ENCODE measurements at regions not wholly inside any gene's neighbourhood (a gene's known extent, or its start where the extent isn't known, plus 50 kb on each side); places are given as distances from the start of the nearest gene placed in this dataset.

DNA sequence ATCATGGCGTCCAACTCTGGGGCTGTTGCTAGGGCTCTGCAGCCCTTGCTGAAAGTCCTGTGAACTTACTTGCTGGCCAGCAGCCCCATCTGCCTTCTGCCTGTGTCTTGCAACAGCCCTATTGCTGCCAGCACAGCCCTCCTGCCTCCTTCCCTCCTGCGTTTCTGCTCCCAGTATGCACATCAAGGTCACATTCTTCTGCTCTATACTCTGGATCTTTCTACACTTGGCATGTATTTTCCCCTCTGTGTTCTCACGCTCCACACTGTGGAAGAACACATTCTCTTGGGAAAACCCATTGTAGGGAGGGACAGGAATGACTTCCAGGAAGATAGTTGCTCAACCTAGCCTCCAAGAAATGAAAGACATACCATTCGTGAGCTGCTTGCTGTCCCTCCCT is 80.9 kb upstream of the PHACTR2 start:
- no peak overlapping the region for H3K4me3 ChIP-seq (ENCODE audit: low read depth, low read length)
- no peak for DNase-seq (ENCODE audit: low read depth)
- no peak for TF ChIP-seq CTCF (IDR thresholded peaks at IDR 0.05; ENCODE audit: low read depth, low read length, missing control alignments)

DNA sequence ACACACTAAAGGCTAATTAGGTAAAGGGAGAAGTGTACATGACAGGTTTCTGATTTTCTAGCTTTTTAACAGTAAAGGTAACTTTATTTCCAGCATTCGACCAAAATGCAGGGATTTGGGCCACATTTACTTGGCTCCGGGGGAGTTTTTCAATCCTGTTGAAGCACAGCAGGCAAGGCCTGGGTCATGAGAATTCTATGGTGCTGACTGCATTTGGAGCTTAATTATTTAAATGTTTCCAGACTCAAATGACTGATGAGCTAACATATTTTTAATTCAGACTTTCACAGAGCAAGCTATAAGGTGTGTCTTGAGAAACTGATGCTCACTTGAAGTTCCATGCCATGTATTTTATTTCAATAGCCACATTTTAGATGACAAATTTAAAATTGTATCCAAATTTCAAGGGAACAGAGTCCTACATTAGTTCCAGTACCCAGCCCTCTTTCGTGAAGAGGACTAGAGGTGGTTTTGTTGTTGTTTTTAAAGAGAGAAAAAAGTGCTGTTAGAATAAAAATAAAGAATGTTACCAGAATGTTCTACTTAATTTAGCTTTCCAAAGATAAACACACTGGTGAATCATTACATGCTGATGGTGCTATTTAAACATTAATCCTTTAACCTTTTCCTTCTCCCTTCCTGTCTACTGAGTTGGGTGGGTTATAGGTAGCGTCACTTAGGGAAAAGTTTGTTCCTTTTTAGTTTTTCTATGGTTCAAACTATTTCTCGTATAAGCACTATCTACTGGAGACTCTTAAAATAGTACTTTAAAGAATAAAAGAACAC is 82.3 kb upstream of the PHACTR2 start:
- H3K4me3 ChIP-seq (ENCODE audit: low read depth, low read length) = no peak overlapping the region
- DNase-seq (ENCODE audit: low read depth) = no peak
- TF ChIP-seq CTCF (IDR thresholded peaks at IDR 0.05; ENCODE audit: low read depth, low read length, missing control alignments) = no peak

DNA sequence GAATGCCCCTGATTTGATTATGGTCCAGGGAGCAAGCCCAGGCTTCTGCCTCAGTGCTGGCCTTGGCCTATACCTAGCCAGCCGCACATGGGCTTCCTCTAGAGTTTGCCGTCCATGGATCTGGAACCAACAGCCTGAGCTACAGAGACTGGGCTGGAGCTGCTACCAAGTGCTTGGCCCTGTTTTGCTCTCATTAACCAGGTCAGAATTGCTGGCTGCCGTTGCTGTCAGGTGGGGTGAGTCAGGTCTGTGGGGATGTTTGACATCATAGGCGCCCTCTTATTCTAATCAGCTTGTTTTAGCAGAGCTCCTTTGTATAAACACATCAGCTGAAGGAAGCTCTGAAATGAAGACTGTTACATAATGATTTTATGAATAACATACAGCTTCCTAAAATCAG is 83.1 kb upstream of the PHACTR2 start:
- TF ChIP-seq CTCF (IDR thresholded peaks at IDR 0.05; ENCODE audit: low read depth, low read length, missing control alignments) = no peak
- H3K4me3 ChIP-seq (ENCODE audit: low read depth, low read length) = no peak overlapping the region
- DNase-seq (ENCODE audit: low read depth) = no peak

DNA sequence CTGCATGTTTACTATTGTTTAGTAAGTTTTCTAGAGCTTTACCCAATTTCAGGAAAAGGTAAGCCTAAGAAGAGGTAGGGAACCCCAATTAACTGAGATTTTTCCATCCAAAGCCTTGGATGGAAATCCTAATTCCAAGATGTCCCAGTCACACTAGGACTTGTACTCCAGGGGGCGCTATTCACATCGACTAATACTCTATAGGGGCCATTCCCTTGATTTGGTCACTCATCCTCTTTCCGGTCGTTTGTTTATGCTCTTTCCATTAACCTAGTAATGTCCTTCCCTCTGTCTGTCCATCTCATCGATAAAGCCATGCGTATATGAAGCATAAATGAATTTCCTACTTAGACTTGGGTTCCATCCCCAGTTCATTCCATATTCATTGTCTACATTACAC is 80.8 kb upstream of the FUCA2 start:
- peak; percentile 39 for TF ChIP-seq CTCF (IDR thresholded peaks at IDR 0.05; ENCODE audit: low read depth, low read length, missing control alignments)
- DNase-seq (ENCODE audit: low read depth) = no peak
- no peak overlapping the region for H3K4me3 ChIP-seq (ENCODE audit: low read depth, low read length)

DNA sequence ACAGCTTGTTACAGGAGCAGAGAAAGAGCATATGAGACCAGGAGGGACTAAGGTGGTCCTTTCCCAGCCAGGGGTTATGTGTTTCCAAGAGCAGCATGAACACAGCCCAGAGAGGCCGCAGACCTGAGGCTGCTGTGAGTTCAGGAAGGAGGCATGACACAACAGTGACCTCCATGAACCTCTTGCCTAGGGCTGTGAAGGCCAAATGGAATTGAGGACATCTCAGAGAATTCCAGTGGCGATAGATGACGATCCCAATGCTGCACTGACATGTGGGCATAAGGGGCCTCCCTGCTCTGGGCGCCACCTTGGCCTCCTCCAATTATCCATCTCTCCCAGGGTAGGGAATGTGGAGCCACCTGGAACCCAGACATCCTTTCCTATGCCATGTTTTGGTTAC is 79.9 kb upstream of the FUCA2 start:
- DNase-seq (ENCODE audit: low read depth) = no peak
- no peak overlapping the region for H3K4me3 ChIP-seq (ENCODE audit: low read depth, low read length)
- TF ChIP-seq CTCF (IDR thresholded peaks at IDR 0.05; ENCODE audit: low read depth, low read length, missing control alignments) = no peak

DNA sequence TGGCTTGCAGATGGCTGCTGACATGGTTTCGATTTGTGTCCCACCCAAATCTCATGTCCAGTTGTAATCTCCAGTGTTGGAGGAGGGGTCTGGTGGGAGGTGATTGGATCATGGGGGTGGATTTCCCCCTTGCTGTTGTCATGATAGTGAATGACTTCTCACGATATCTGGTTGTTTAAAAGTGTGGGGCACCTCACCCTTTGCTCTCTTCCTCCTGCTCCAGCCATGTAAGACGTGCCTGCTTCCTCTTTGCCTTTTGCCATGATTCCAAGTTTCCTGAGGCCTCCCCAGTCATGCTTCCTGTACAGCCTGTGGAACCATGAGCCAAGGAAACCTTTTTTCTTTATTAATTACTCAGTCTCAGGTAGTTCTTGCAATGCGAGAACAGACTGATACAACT is 77.6 kb upstream of the FUCA2 start:
- H3K4me3 ChIP-seq (ENCODE audit: low read depth, low read length) = no peak overlapping the region
- TF ChIP-seq CTCF (IDR thresholded peaks at IDR 0.05; ENCODE audit: low read depth, low read length, missing control alignments) = no peak
- no peak for DNase-seq (ENCODE audit: low read depth)

DNA sequence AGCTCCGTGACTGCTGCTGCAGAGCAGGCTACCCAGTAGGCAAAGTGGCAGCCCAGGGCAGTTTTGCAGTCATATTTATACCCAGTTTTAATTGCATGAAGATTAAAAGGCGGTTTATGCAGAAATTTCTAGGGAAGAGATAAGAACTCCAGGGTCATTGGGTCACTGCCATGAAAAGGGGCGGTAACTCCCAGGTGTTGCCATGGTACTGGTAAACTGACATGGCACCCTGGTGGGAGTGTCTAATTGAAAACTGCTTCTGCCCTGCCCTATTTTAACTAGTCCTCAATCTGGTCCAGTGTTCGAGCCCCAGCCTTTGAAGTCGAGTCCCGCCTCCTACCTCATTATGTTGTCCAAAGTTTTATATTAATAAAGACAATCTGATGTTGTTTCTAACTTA is 75.0 kb upstream of the FUCA2 start:
- TF ChIP-seq CTCF (IDR thresholded peaks at IDR 0.05; ENCODE audit: low read depth, low read length, missing control alignments) = no peak
- DNase-seq (ENCODE audit: low read depth) = no peak
- H3K4me3 ChIP-seq (ENCODE audit: low read depth, low read length) = no peak overlapping the region
